ENCODE measurements at regions not wholly inside any gene's neighbourhood (a gene's known extent, or its start where the extent isn't known, plus 50 kb on each side); places are given as distances from the start of the nearest gene placed in this dataset.

GRCh38 chr6:98016565-98016964 is 733.5 kb upstream of the MMS22L start:
- H3K36me3 ChIP-seq: no peaks in the 10 kb centered on the region
- 62 to 79% methylated on average over 4 of the region's 4 CpGs for WGBS, 2 donors (ENCODE audit: low coverage in 1 of 2)
- no peak overlapping the region for H3K27ac ChIP-seq
- TF ChIP-seq POLR2AphosphoS5 (IDR thresholded peaks at IDR 0.05): no peak
- TF ChIP-seq POLR2A (IDR thresholded peaks at IDR 0.05): no peak
- no peak for TF ChIP-seq CTCF (IDR thresholded peaks at IDR 0.05)
- TF ChIP-seq EP300 (IDR thresholded peaks at IDR 0.05): no peak
- H3K27me3 ChIP-seq: no peaks in the 10 kb centered on the region
- no peaks in the 10 kb centered on the region for H3K9me3 ChIP-seq
- no peak for ATAC-seq
- H3K4me3 ChIP-seq: no peak overlapping the region
- no peaks in the 10 kb centered on the region for H3K4me1 ChIP-seq

- TF ChIP-seq EP300 (IDR thresholded peaks at IDR 0.05) (no peak), POLR2AphosphoS5 (IDR thresholded peaks at IDR 0.05) (no peak), CTCF (IDR thresholded peaks at IDR 0.05) (no peak), POLR2A (IDR thresholded peaks at IDR 0.05) (no peak)
- Histone ChIP-seq H3K36me3 (no peaks in the 10 kb centered on the region), H3K4me3 (no peak overlapping the region), H3K9me3 (no peaks in the 10 kb centered on the region), H3K27ac (no peak overlapping the region), H3K4me1 (no peaks in the 10 kb centered on the region), H3K27me3 (no peaks in the 10 kb centered on the region)
- ATAC-seq: no peak
- 23 to 51% methylated on average over 2 of the region's 2 CpGs for WGBS, 2 donors (ENCODE audit: low coverage in 1 of 2)
Observed at GRCh38 chr6:98020222-98020621, 737.2 kb upstream of the MMS22L start.

GRCh38 chr6:98024359-98024758 is 741.3 kb upstream of the MMS22L start:
- Histone ChIP-seq H3K36me3 (no peaks in the 10 kb centered on the region), H3K4me3 (no peak overlapping the region), H3K27ac (no peak overlapping the region), H3K4me1 (no peaks in the 10 kb centered on the region), H3K9me3 (no peaks in the 10 kb centered on the region), H3K27me3 (no peaks in the 10 kb centered on the region)
- no peak for TF ChIP-seq EP300 (IDR thresholded peaks at IDR 0.05)
- no peak for TF ChIP-seq CTCF (IDR thresholded peaks at IDR 0.05)
- no peak for TF ChIP-seq POLR2A (IDR thresholded peaks at IDR 0.05)
- TF ChIP-seq POLR2AphosphoS5 (IDR thresholded peaks at IDR 0.05): no peak
- WGBS, 2 donors (ENCODE audit: low coverage in 1 of 2): 63 to 66% methylated on average over 2 of the region's 2 CpGs
- ATAC-seq: no peak

- Histone ChIP-seq H3K9me3 (no peaks in the 10 kb centered on the region), H3K4me1 (no peaks in the 10 kb centered on the region), H3K27me3 (no peaks in the 10 kb centered on the region), H3K27ac (no peak overlapping the region), H3K4me3 (no peak overlapping the region), H3K36me3 (no peaks in the 10 kb centered on the region)
- no peak for TF ChIP-seq POLR2A (IDR thresholded peaks at IDR 0.05)
- TF ChIP-seq POLR2AphosphoS5 (IDR thresholded peaks at IDR 0.05): no peak
- TF ChIP-seq CTCF (IDR thresholded peaks at IDR 0.05): no peak
- TF ChIP-seq EP300 (IDR thresholded peaks at IDR 0.05): no peak
- 76 to 77% methylated on average over 2 of the region's 2 CpGs for WGBS, 2 donors (ENCODE audit: low coverage in 1 of 2)
- ATAC-seq: no peak
Observed at GRCh38 chr6:98027898-98028297, 744.9 kb upstream of the MMS22L start.

GRCh38 chr6:98033617-98034016 is 750.6 kb upstream of the MMS22L start:
- no peaks in the 10 kb centered on the region for H3K27me3 ChIP-seq

More at GRCh38 chr6:98033617-98034016, 750.6 kb upstream of the MMS22L start:
- TF ChIP-seq EP300 (IDR thresholded peaks at IDR 0.05) (no peak), POLR2A (IDR thresholded peaks at IDR 0.05) (no peak), POLR2AphosphoS5 (IDR thresholded peaks at IDR 0.05) (no peak)
- Histone ChIP-seq H3K27ac (no peak overlapping the region), H3K4me1 (no peaks in the 10 kb centered on the region), H3K4me3 (no peak overlapping the region), H3K36me3 (no peaks in the 10 kb centered on the region), H3K9me3 (no peaks in the 10 kb centered on the region)
- WGBS, 2 donors (ENCODE audit: low coverage in 1 of 2): 77 to 78% methylated on average over 3 of the region's 3 CpGs
- no peak for ATAC-seq

Measured in gastroesophageal sphincter (tissue), 4 donors.